GM12875 (cell line): ENCODE measurements at regions not wholly inside any gene's neighbourhood (a gene's known extent, or its start where the extent isn't known, plus 50 kb on each side); places are given as distances from the start of the nearest gene placed in this dataset.

Experiments
- H3K4me3 ChIP-seq: one replicate; pipeline ENCODE4 v1.5.1; 2011; ENCODE audit warnings: low read depth, low read length, control low read depth
- CTCF ChIP-seq: IDR thresholded peaks from 2 replicates; pipeline ENCODE4 v1.5.1; 2011; ENCODE audit warnings: low read depth, mild to moderate bottlenecking, control low read depth, inconsistent platforms, low read length, moderate library complexity, borderline replicate concordance; ENCODE audit not compliant: insufficient read depth

- H3K4me3 ChIP-seq: no peak overlapping the region
- no peak for TF ChIP-seq CTCF
Measured at GRCh38 chr12:92571844-92572543, 130.8 kb upstream of the PLEKHG7 start.

- no peak overlapping the region for H3K4me3 ChIP-seq
- TF ChIP-seq CTCF: no peak
Measured at GRCh38 chr12:92571169-92571568, 131.6 kb upstream of the PLEKHG7 start.

GRCh38 chr12:92570056-92570753 lies 132.6 kb upstream of the PLEKHG7 start:
- peak; percentile 40; the same call in 1 of the 2 replicates for TF ChIP-seq CTCF
- no peak overlapping the region for H3K4me3 ChIP-seq

GRCh38 chr12:92568691-92569090 lies 134.1 kb upstream of the PLEKHG7 start:
- H3K4me3 ChIP-seq: no peak overlapping the region
- TF ChIP-seq CTCF: no peak

- no peak overlapping the region for H3K4me3 ChIP-seq
- TF ChIP-seq CTCF: no peak
Measured at GRCh38 chr12:92566448-92567019, 136.3 kb upstream of the PLEKHG7 start.

GRCh38 chr12:92563819-92564218 lies 139.0 kb upstream of the PLEKHG7 start:
- no peak for TF ChIP-seq CTCF
- no peak overlapping the region for H3K4me3 ChIP-seq
